Smooth muscle cell (in vitro differentiated cells): ENCODE measurements at regions not wholly inside any gene's neighbourhood (a gene's known extent, or its start where the extent isn't known, plus 50 kb on each side); places are given as distances from the start of the nearest gene placed in this dataset.

Experiments used
- DNase-seq: peaks from one replicate; lab custom pipeline; 2025; ENCODE audit not compliant: unreplicated experiment; lab: John Stamatoyannopoulos, UW
- H2AFZ ChIP-seq: fragments of 200-600 bp; sonication (generic); 2 replicates; pipeline ENCODE4 v1.6.0; 2016; ENCODE audit warnings: antibody characterized with exemption, low read depth, mild to moderate bottlenecking
- H3F3A ChIP-seq: fragments of 200-600 bp; sonication (generic); 2 replicates; pipeline ENCODE4 v1.6.0; 2017; ENCODE audit warnings: antibody characterized with exemption, low read depth
- H3K27ac ChIP-seq: fragments of 200-600 bp; sonication (generic); 2 replicates; pipeline ENCODE4 v1.5.1; 2016; ENCODE audit warnings: low read depth, mild to moderate bottlenecking
- H3K27me3 ChIP-seq: fragments of 200-600 bp; sonication (generic); 2 replicates; pipeline ENCODE4 v1.6.1; 2016; ENCODE audit warnings: low read depth, mild to moderate bottlenecking
- H3K36me3 ChIP-seq: fragments of 200-600 bp; sonication (generic); 2 replicates; pipeline ENCODE4 v1.5.1; 2016; ENCODE audit warnings: low read depth
- H3K4me1 ChIP-seq: fragments of 200-600 bp; sonication (generic); 2 replicates; pipeline ENCODE4 v1.5.1; 2016; ENCODE audit warnings: low read depth
- H3K4me2 ChIP-seq: fragments of 200-600 bp; sonication (generic); 2 replicates; pipeline ENCODE4 v1.6.0; 2016; ENCODE audit warnings: mild to moderate bottlenecking
- H3K4me3 ChIP-seq: fragments of 200-600 bp; sonication (generic); 2 replicates; pipeline ENCODE4 v1.5.1; 2016; ENCODE audit warnings: mild to moderate bottlenecking
- H3K79me2 ChIP-seq: fragments of 200-600 bp; sonication (generic); 2 replicates; pipeline ENCODE4 v1.6.0; 2016; ENCODE audit warnings: low read depth, mild to moderate bottlenecking
- H3K9ac ChIP-seq: fragments of 200-600 bp; sonication (generic); 2 replicates; pipeline ENCODE4 v1.6.0; 2016; ENCODE audit warnings: low read depth
- H3K9me3 ChIP-seq: fragments of 200-600 bp; sonication (generic); replicated peaks from 2 replicates; pipeline ENCODE4 v1.5.1; 2016; ENCODE audit warnings: low read depth
- H4K20me1 ChIP-seq: fragments of 200-600 bp; sonication (generic); 2 replicates; pipeline ENCODE4 v1.6.0; 2016; ENCODE audit warnings: low read depth
- CTCF ChIP-seq: fragments of 200-600 bp; sonication (generic); IDR thresholded peaks from 2 replicates; pipeline ENCODE4 v1.5.1; 2017; ENCODE audit warnings: borderline replicate concordance, mild to moderate bottlenecking, antibody characterized with exemption; ENCODE audit not compliant: insufficient read depth, poor library complexity, severe bottlenecking
- WGBS: methylation state at CpG from one replicate; pipeline ENCODE4 v1.1.7; 2016; ENCODE audit warnings: low lambda C conversion rate; 5-methylcytosine and 5-hydroxymethylcytosine counted together

- no peak overlapping the region for H3K9ac ChIP-seq
- H3K79me2 ChIP-seq, result no peaks in the 10 kb centered on the region
- no peak for TF ChIP-seq CTCF
- H3K4me2 ChIP-seq, result no peak overlapping the region
- H3K36me3 ChIP-seq, result no peaks in the 10 kb centered on the region
- no peak overlapping the region for H3K4me3 ChIP-seq
- H3F3A ChIP-seq, result no peaks in the 10 kb centered on the region
- H3K9me3 ChIP-seq, result no peaks in the 10 kb centered on the region
- no peaks in the 10 kb centered on the region for H3K27me3 ChIP-seq
- no peak for DNase-seq
- no peaks in the 10 kb centered on the region for H3K4me1 ChIP-seq
- no peak overlapping the region for H3K27ac ChIP-seq
- no peaks in the 10 kb centered on the region for H4K20me1 ChIP-seq
- H2AFZ ChIP-seq, result no peak overlapping the region
Observed at GRCh38 chr4:165634766-165635165, 238.3 kb upstream of the TLL1 start.

DNA sequence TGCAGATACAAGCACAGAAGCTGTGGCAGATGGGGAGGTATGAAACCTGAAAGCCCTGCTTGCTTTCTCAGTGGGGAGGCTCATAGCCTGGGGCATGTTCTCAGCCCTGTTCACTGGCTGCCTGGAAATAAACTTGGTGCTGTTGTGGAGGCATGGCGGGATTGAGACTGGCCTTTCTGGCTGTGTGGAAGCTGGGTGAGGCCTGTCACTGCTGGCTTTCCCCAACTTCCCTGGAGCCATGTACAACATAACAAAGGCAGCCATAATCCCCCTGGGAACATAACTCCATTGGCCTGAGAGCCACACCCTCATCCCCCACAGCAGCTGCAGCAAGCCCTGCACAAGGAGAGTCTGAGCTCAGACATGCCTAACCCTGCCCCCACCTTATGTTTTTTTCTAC lies 237.7 kb upstream of the TLL1 start:
- no peaks in the 10 kb centered on the region for H3K4me1 ChIP-seq
- H3K27me3 ChIP-seq, result no peaks in the 10 kb centered on the region
- H3K36me3 ChIP-seq, result no peaks in the 10 kb centered on the region
- no peaks in the 10 kb centered on the region for H3K9me3 ChIP-seq
- no peak for TF ChIP-seq CTCF
- H3K4me3 ChIP-seq, result no peak overlapping the region
- 89% methylated on average over 1 of the region's 1 CpG for WGBS
- no peak for DNase-seq
- H3K9ac ChIP-seq, result no peak overlapping the region
- H2AFZ ChIP-seq, result no peak overlapping the region
- no peaks in the 10 kb centered on the region for H3F3A ChIP-seq
- H4K20me1 ChIP-seq, result no peaks in the 10 kb centered on the region
- no peaks in the 10 kb centered on the region for H3K79me2 ChIP-seq
- no peak overlapping the region for H3K4me2 ChIP-seq
- no peak overlapping the region for H3K27ac ChIP-seq

DNA sequence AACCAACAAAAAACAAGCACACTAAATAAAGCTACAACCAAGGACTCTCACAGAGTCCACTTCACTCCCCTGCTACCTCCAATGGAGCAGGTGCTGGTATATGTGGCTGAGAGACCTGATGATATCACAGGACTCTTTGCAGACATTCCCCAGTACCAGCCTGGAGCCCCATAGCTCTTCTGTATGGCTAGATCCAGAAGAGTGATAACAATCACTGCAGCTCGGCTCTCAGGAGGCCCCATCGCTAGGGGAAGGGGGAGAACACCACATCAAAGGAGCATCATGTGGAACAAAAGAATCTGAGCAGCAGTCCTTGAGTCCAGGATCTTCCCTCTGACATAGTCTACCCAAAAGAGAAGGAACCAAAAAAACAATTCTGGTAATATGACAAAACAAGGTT lies 237.1 kb upstream of the TLL1 start:
- no peak overlapping the region for H3K4me3 ChIP-seq
- H3K9me3 ChIP-seq, result no peaks in the 10 kb centered on the region
- H3F3A ChIP-seq, result no peaks in the 10 kb centered on the region
- H3K36me3 ChIP-seq, result no peaks in the 10 kb centered on the region
- H3K9ac ChIP-seq, result no peak overlapping the region
- TF ChIP-seq CTCF, result no peak
- H3K79me2 ChIP-seq, result no peaks in the 10 kb centered on the region
- no peak for DNase-seq
- no peak overlapping the region for H3K4me2 ChIP-seq
- no peaks in the 10 kb centered on the region for H3K27me3 ChIP-seq
- no peaks in the 10 kb centered on the region for H3K4me1 ChIP-seq
- H2AFZ ChIP-seq, result no peak overlapping the region
- no peak overlapping the region for H3K27ac ChIP-seq
- 62% methylated on average over 2 of the region's 2 CpGs for WGBS
- H4K20me1 ChIP-seq, result no peaks in the 10 kb centered on the region

GRCh38 chr4:165651901-165652300 lies 221.1 kb upstream of the TLL1 start:
- no peaks in the 10 kb centered on the region for H4K20me1 ChIP-seq
- no peak for TF ChIP-seq CTCF
- WGBS, result 97% methylated on average over 1 of the region's 1 CpG

More at GRCh38 chr4:165651901-165652300, 221.1 kb upstream of the TLL1 start:
- Histone ChIP-seq H3K9me3 (no peaks in the 10 kb centered on the region), H2AFZ (no peak overlapping the region), H3K4me3 (no peak overlapping the region), H3K9ac (no peak overlapping the region), H3F3A (no peaks in the 10 kb centered on the region), H3K79me2 (no peaks in the 10 kb centered on the region), H3K36me3 (no peaks in the 10 kb centered on the region), H3K27me3 (no peaks in the 10 kb centered on the region), H3K4me1 (peaks cover 11% of the 10 kb centered on the region), H3K4me2 (no peak overlapping the region), H3K27ac (no peak overlapping the region)
- DNase-seq, result no peak
